Astrocyte of the spinal cord (primary cell): ENCODE measurements at regions not wholly inside any gene's neighbourhood (a gene's known extent, or its start where the extent isn't known, plus 50 kb on each side); places are given as distances from the start of the nearest gene placed in this dataset.

ENCODE experiments used
- DNase-seq: peaks from one replicate; pipeline ENCODE4 v3.0.0; 2011; ENCODE audit warnings: low read depth, low spot score
- H3K4me3 ChIP-seq: 2 replicates; pipeline ENCODE4 v1.5.1; 2011; ENCODE audit warnings: low read depth, mild to moderate bottlenecking, low read length, moderate library complexity
- in situ Hi-C: cut with HindIII; loops from 2 replicates; pipeline ENCODE4 v1.10.0; 2017; ENCODE audit warnings: low sequenced_read_pairs
- TF ChIP-seq, protein P1 (sequence below): IDR thresholded peaks from 2 replicates; pipeline ENCODE4 v1.5.1; 2012; ENCODE audit warnings: low read depth, mild to moderate bottlenecking, low read length, inconsistent platforms

DNA sequence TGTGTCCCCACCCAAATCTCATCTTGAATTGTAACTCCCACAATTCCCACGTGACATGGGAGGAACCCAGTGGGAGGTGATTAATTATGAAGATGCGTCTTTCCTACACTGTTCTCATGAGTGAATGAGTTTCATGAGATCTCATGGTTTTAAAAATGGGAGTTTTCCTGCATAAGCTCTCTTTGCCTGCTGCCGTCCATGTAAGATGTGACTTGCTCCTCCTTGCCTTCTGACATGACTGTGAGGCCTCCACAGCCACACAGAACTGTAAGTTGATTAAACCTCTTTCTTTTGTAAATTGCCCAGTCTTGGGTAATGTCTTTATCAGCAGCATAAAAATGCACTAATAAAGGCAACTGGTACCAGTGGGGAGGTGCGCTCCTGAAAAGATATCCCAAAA, 67.7 kb upstream of the DRGX start:
- TF ChIP-seq, protein P1, sequence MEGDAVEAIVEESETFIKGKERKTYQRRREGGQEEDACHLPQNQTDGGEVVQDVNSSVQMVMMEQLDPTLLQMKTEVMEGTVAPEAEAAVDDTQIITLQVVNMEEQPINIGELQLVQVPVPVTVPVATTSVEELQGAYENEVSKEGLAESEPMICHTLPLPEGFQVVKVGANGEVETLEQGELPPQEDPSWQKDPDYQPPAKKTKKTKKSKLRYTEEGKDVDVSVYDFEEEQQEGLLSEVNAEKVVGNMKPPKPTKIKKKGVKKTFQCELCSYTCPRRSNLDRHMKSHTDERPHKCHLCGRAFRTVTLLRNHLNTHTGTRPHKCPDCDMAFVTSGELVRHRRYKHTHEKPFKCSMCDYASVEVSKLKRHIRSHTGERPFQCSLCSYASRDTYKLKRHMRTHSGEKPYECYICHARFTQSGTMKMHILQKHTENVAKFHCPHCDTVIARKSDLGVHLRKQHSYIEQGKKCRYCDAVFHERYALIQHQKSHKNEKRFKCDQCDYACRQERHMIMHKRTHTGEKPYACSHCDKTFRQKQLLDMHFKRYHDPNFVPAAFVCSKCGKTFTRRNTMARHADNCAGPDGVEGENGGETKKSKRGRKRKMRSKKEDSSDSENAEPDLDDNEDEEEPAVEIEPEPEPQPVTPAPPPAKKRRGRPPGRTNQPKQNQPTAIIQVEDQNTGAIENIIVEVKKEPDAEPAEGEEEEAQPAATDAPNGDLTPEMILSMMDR, result no peak
- in situ Hi-C loops, result no loop called here
- no peak for DNase-seq
- no peak overlapping the region for H3K4me3 ChIP-seq

DNA sequence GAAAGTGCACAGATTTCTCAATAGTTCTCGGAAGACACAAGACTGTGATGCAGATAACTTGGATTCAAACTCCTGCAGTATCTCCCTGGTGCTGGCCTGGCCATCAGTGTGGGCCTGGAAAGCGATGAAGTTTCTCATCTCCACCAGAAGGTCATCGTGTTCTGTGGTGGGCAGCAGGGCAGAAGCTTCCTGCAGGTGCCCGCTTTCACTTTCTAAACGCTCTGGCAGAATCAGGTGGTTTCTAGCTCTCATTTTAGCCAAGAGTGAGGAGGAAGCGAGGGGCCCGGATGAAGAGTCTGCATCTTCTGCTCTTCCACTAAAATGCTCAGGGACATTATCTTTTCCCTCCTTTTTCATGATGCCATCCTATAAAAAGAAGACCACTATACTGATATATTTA, 63.0 kb upstream of the DRGX start:
- in situ Hi-C loops, result no loop called here

DNA sequence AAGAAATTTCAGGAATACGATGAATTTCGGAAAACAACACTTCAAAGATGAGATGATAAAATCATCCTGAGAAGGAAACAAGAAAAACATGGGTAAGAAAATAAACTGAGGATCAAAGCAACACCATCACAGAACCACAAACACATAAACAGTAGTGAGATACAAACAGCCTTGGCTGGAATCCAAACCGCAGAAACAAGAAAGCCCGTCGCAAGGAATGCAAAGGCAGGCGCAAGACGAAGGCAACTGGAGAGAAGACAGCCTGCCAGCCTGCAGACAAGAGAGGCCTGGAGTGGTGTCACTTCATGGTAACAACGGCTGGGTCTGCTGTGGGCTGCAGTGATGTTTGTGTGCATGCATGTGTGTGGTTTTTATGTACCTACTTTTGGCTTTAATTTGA, 61.8 kb upstream of the DRGX start:
- in situ Hi-C loops, result no loop called here
- TF ChIP-seq, protein P1, result no peak
- DNase-seq, result no peak
- H3K4me3 ChIP-seq, result no peak overlapping the region

More for the DNA sequence above, 63.0 kb upstream of the DRGX start:
- no peak for DNase-seq
- H3K4me3 ChIP-seq, result no peak overlapping the region
- TF ChIP-seq, protein P1, result no peak

DNA sequence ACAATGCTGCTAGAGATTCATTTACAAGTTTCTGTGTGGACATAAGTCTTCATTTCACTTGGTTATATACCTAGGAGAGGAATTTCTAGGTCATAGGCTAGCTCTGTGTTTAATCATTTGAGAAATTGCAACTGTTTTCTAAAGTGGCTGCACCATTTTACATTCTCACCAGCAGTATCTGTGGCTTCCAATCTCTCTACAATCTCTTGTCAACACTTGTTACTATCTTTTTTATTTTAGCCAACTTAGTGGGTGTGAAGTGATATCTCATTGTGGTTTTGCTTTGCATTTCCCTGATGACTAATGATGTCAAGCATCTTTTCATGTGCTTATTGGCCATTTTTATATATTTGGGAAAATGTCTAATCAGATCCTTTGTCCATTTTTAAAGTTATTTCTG, 53.0 kb upstream of the DRGX start:
- TF ChIP-seq, protein P1, result no peak
- DNase-seq, result no peak
- H3K4me3 ChIP-seq, result no peak overlapping the region
- in situ Hi-C loops, result no loop called here

DNA sequence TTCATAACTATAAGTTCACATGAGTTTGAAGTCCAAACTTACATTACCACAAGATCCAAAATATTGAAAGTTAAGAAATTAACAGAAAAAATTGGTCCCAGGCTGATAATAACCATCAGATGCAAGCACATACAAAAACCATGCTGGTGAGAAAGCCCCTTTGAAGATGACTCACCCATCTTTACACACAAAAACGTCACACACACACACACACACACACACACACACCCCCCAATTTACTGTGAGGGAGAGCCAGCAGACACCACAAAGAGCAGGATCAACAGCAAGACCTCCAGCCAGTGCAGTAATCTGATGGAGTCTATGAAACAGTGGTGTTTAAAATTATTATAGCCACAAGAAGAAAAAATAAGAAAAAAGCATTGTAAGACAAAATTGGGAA, 50.1 kb upstream of the DRGX start:
- DNase-seq, result peak; percentile 26
- in situ Hi-C loops, result no loop called here
- TF ChIP-seq, protein P1, result no peak
- H3K4me3 ChIP-seq, result no peak overlapping the region
